Erythroblast (primary cell): ENCODE measurements at regions not wholly inside any gene's neighbourhood (a gene's known extent, or its start where the extent isn't known, plus 50 kb on each side); places are given as distances from the start of the nearest gene placed in this dataset.

Experiments used
- GATA1 ChIP-seq: IDR thresholded peaks from 2 replicates; pipeline ENCODE4 v1.6.1; 2011; ENCODE audit warnings: low read depth, mild to moderate bottlenecking, control low read depth, low read length, moderate library complexity
- POLR2A ChIP-seq: IDR thresholded peaks from 2 replicates; pipeline ENCODE4 v1.6.1; 2011; ENCODE audit warnings: mild to moderate bottlenecking, low read length

DNA sequence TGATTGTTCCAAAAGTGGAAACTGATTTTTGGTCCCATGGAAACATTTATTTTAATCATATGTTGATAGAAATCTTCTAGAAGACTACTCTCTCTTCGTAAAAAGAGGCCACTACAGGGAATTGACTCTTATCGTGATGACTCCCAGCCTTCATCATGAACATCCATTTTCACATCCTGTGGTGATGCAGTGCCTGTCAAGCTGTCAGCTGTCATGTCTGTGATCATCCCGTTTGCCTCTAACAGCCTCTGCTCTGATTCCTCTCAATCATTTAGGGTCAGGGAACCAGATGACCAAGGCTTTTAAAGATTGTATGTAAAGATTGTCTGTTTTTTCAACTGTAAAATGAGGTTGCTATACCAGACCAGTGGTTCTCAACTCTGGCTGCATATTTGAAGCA lies 419.0 kb upstream of the MGAT4C start:
- TF ChIP-seq POLR2A (no peak), GATA1 (no peak)
